IMR-90 (cell line): ENCODE measurements at regions not wholly inside any gene's neighbourhood (a gene's known extent, or its start where the extent isn't known, plus 50 kb on each side); places are given as distances from the start of the nearest gene placed in this dataset.

ENCODE experiments used
- ATAC-seq: fragments of 200-7000 bp; cut with Tn5 transposase; 2 replicates; pipeline ENCODE4 v1.9.1; 2020; ENCODE audit warnings: low read depth, mild to moderate bottlenecking, moderate library complexity
- BruUV-seq: library from RNA; stranded (reverse); fragments of 400-500 nt; replicated peaks from 2 replicates; lab custom pipeline; 2021; lab: Mats Ljungman, UMichigan
- CTCF ChIA-PET: fragments of 300-600 bp; formaldehyde crosslinking; extraction: SDS; loops from one replicate; lab custom pipeline; 2021; ENCODE audit warnings: antibody characterized with exemption; lab: Yijun Ruan, JAX
- POLR2A ChIA-PET: fragments of 300-600 bp; sonication (Branson Sonifier 250); formaldehyde crosslinking; loops from one replicate; lab custom pipeline; 2022; ENCODE audit warnings: antibody characterized with exemption; ENCODE audit not compliant: unreplicated experiment; lab: Charles Lee
- DNase-seq: peaks from one replicate; pipeline ENCODE4 v3.0.0; 2013
- H2AFZ ChIP-seq: replicated peaks from 2 replicates; pipeline ENCODE3; 2013; ENCODE audit warnings: low read length, mild to moderate bottlenecking; ENCODE audit not compliant: poor library complexity
- H2AK5ac ChIP-seq: 2 replicates; pipeline ENCODE4 v1.6.1; 2013; ENCODE audit warnings: low read depth, low read length, inconsistent platforms
- H2AK9ac ChIP-seq: replicated peaks from 2 replicates; pipeline ENCODE3; 2013; ENCODE audit warnings: mild to moderate bottlenecking, low read depth, low read length, moderate library complexity; ENCODE audit not compliant: poor library complexity
- H2BK120ac ChIP-seq: 2 replicates; pipeline ENCODE4 v1.6.1; 2013; ENCODE audit warnings: low read depth, low read length, inconsistent platforms
- H2BK15ac ChIP-seq: 3 replicates; pipeline ENCODE4 v1.6.1; 2013; ENCODE audit warnings: low read depth, low read length, inconsistent platforms
- H2BK20ac ChIP-seq: 2 replicates; pipeline ENCODE4 v1.6.1; 2013; ENCODE audit warnings: low read depth, mild to moderate bottlenecking, inconsistent platforms, low read length, moderate library complexity
- H2BK5ac ChIP-seq: 2 replicates; pipeline ENCODE4 v1.6.1; 2013; ENCODE audit warnings: mild to moderate bottlenecking, low read depth, low read length, inconsistent platforms; ENCODE audit not compliant: poor library complexity, severe bottlenecking
- H3K14ac ChIP-seq: replicated peaks from 2 replicates; pipeline ENCODE4 v1.6.1; 2013; ENCODE audit warnings: low read depth, low read length, inconsistent platforms
- H3K18ac ChIP-seq: 2 replicates; pipeline ENCODE4 v1.6.1; 2013; ENCODE audit warnings: low read depth, low read length, control low read depth
- H3K23ac ChIP-seq: 2 replicates; pipeline ENCODE4 v1.6.1; 2013; ENCODE audit warnings: low read depth, low read length, inconsistent platforms
- H3K27ac ChIP-seq: 2 replicates; pipeline ENCODE4 v1.5.1; 2013; ENCODE audit warnings: mild to moderate bottlenecking, control low read depth, low read length; ENCODE audit not compliant: insufficient read depth
- H3K27me3 ChIP-seq: 2 replicates; pipeline ENCODE4 v1.6.1; 2013; ENCODE audit warnings: low read length; ENCODE audit not compliant: control insufficient read depth, insufficient read depth
- H3K36me3 ChIP-seq: 2 replicates; pipeline ENCODE4 v1.6.1; 2013; ENCODE audit warnings: low read length, mixed read lengths; ENCODE audit not compliant: control insufficient read depth, insufficient read depth
- H3K4ac ChIP-seq: 2 replicates; pipeline ENCODE4 v1.6.1; 2013; ENCODE audit warnings: low read depth, low read length, inconsistent platforms
- H3K4me1 ChIP-seq: 2 replicates; pipeline ENCODE4 v1.6.1; 2013; ENCODE audit warnings: low read length, mixed read lengths; ENCODE audit not compliant: control insufficient read depth, insufficient read depth
- H3K4me2 ChIP-seq: 2 replicates; pipeline ENCODE4 v1.6.1; 2013; ENCODE audit warnings: low read depth, mild to moderate bottlenecking, control low read depth, low read length, moderate library complexity
- H3K4me3 ChIP-seq: 2 replicates; pipeline ENCODE4 v1.5.1; 2013; ENCODE audit warnings: low read depth, mild to moderate bottlenecking, control low read depth, low read length, moderate library complexity; ENCODE audit not compliant: insufficient read depth
- H3K56ac ChIP-seq: 2 replicates; pipeline ENCODE4 v1.6.1; 2013; ENCODE audit warnings: low read length, inconsistent platforms; ENCODE audit not compliant: insufficient read depth; ENCODE audit errors: extremely low read depth
- H3K79me1 ChIP-seq, 2 experiments: 2 replicates each; pipeline ENCODE4 v1.6.1; 2013; ENCODE audit warnings: low read length in 2 of 2, inconsistent platforms in 1 of 2, low read depth in 1 of 2
- H3K9ac ChIP-seq: 2 replicates; pipeline ENCODE4 v1.6.1; 2013; ENCODE audit warnings: low read depth, low read length, control low read depth
- H3K9me1 ChIP-seq: 2 replicates; pipeline ENCODE4 v1.6.1; 2013; ENCODE audit warnings: low read length, inconsistent platforms; ENCODE audit not compliant: insufficient read depth
- H3K9me3 ChIP-seq: 2 replicates; pipeline ENCODE4 v1.6.1; 2013; ENCODE audit warnings: low read length; ENCODE audit not compliant: control insufficient read depth, insufficient read depth
- H4K20me1 ChIP-seq: 2 replicates; pipeline ENCODE4 v1.6.1; 2013; ENCODE audit warnings: low read length, inconsistent platforms; ENCODE audit not compliant: insufficient read depth
- H4K5ac ChIP-seq: 2 replicates; pipeline ENCODE4 v1.6.1; 2013; ENCODE audit warnings: mild to moderate bottlenecking, low read depth, low read length, control low read depth
- H4K8ac ChIP-seq, 2 experiments: 2 replicates each; pipeline ENCODE4 v1.6.1; 2013; ENCODE audit warnings: low read depth in 2 of 2, low read length in 2 of 2, control low read depth in 1 of 2, inconsistent platforms in 1 of 2
- H4K91ac ChIP-seq: 2 replicates; pipeline ENCODE4 v1.6.1; 2013; ENCODE audit warnings: low read depth, low read length, inconsistent platforms; ENCODE audit not compliant: insufficient read depth
- CTCF ChIP-seq: conservative IDR thresholded peaks from 2 replicates; pipeline ENCODE4 v1.5.1; 2012; ENCODE audit warnings: mild to moderate bottlenecking, low read depth, low read length, improper control_type of control experiment
- MAFK ChIP-seq: IDR thresholded peaks from 2 replicates; pipeline ENCODE4 v1.6.1; 2012; ENCODE audit warnings: low read depth, low read length, improper control_type of control experiment
- MXI1 ChIP-seq: IDR thresholded peaks from 2 replicates; pipeline ENCODE4 v1.6.1; 2012; ENCODE audit warnings: low read depth, mild to moderate bottlenecking, low read length, moderate library complexity, borderline replicate concordance
- NFE2L2 ChIP-seq: fragments of 150-350 bp; IDR thresholded peaks from 2 replicates; pipeline ENCODE4 v1.6.1; 2016; ENCODE audit warnings: low read depth, mild to moderate bottlenecking, low read length
- RAD21 ChIP-seq: IDR thresholded peaks from 2 replicates; pipeline ENCODE4 v1.6.1; 2012; ENCODE audit warnings: low read length, improper control_type of control experiment
- RCOR1 ChIP-seq: IDR thresholded peaks from 2 replicates; pipeline ENCODE4 v1.6.1; 2012; ENCODE audit warnings: mild to moderate bottlenecking, low read length, improper control_type of control experiment; ENCODE audit not compliant: insufficient replicate concordance
- WGBS, 2 experiments: methylation state at CpG; one replicate each; pipeline versions ENCODE4 v1.1.5 to v1.1.7; 2013; ENCODE audit warnings: missing lambda C conversion rate in 2 of 2; ENCODE audit not compliant: insufficient read length in 1 of 2; ENCODE audit errors: extremely low coverage in 2 of 2; 5-methylcytosine and 5-hydroxymethylcytosine counted together
- dilution Hi-C: fragments of 300-500 bp; cut with HindIII; formaldehyde crosslinking; loops from one replicate; pipeline ENCODE4 v1.14.3; 2018; ENCODE audit warnings: low sequenced_read_pairs; ENCODE audit not compliant: unreplicated experiment
- in situ Hi-C: fragments of 300-500 bp; cut with MboI; formaldehyde crosslinking; loops from 3 replicates; pipeline ENCODE4 v1.14.3; 2019; ENCODE audit warnings: low sequenced_read_pairs, inconsistent platforms, mixed read lengths
- intact Hi-C: fragments of 100-400 bp; cut with micrococcal nuclease; formaldehyde crosslinking; loops from 2 replicates; pipeline ENCODE4 v1.10.0; 2022

- no peak overlapping the region for H4K5ac ChIP-seq
- ChIA-PET POLR2A (no interaction called here), CTCF (no interaction called here)
- ATAC-seq: no peak
- H2AFZ ChIP-seq: no peak overlapping the region
- H2BK120ac ChIP-seq: no peak overlapping the region
- no peak overlapping the region for H4K91ac ChIP-seq
- no peaks in the 10 kb centered on the region for H3K4me1 ChIP-seq
- WGBS, 2 experiments: no CpG with 5 or more reads among the region's 1 CpG
- H3K4ac ChIP-seq: no peak overlapping the region
- no peaks in the 10 kb centered on the region for H3K9me3 ChIP-seq
- no peaks in the 10 kb centered on the region for H3K79me1 ChIP-seq
- H2BK5ac ChIP-seq: no peak overlapping the region
- H2BK20ac ChIP-seq: no peak overlapping the region
- H4K20me1 ChIP-seq: no peaks in the 10 kb centered on the region
- no peaks in the 10 kb centered on the region for H3K9me1 ChIP-seq
- no peak overlapping the region for H3K18ac ChIP-seq
- no peak overlapping the region for H3K56ac ChIP-seq
- H3K27me3 ChIP-seq: no peaks in the 10 kb centered on the region; the same call in 1 of the 2 replicates
- H3K36me3 ChIP-seq: no peaks in the 10 kb centered on the region
- TF ChIP-seq MXI1: no peak
- no peak for TF ChIP-seq RAD21
- no peak for TF ChIP-seq RCOR1
- TF ChIP-seq NFE2L2: no peak
- TF ChIP-seq CTCF: no peak
- no peak for TF ChIP-seq MAFK
- H3K23ac ChIP-seq: no peak overlapping the region
- dilution Hi-C loops: no loop called here
- no peak for DNase-seq
- intact Hi-C loops: no loop called here
- no peak overlapping the region for H2AK5ac ChIP-seq
- no peak overlapping the region for H3K4me3 ChIP-seq
- no peak overlapping the region for H3K9ac ChIP-seq
- in situ Hi-C loops: no loop called here
- no peak overlapping the region for H3K4me2 ChIP-seq
- H3K14ac ChIP-seq: no peak overlapping the region
- no peak overlapping the region for H4K8ac ChIP-seq
- BruUV-seq: no TSS peak
- no peak overlapping the region for H2BK15ac ChIP-seq
- H3K27ac ChIP-seq: no peak overlapping the region
- no peak overlapping the region for H2AK9ac ChIP-seq
Observed at GRCh38 chr1:60948486-60948885, 133.9 kb upstream of the NFIA start.
